ENCODE measurements at regions not wholly inside any gene's neighbourhood (a gene's known extent, or its start where the extent isn't known, plus 50 kb on each side); places are given as distances from the start of the nearest gene placed in this dataset.
A peak's percentile ranks its signal among the peaks of the same experiment; 100 is the strongest.
"Not testable (repeated sequence)": the region's sequence is repeated elsewhere in the genome, so short reads cannot be mapped to it uniquely, and the experiment has no call there.

- DNase-seq, result not testable (repeated sequence)
These were observed 1370.6 kb downstream of the CDH12 start for GRCh38 chr5:21482522-21482921.

GRCh38 chr5:21481320-21482270 is 1371.5 kb downstream of the CDH12 start:
- not testable (repeated sequence) for DNase-seq

- DNase-seq, result not testable (repeated sequence)
These were observed 1373.1 kb downstream of the CDH12 start for GRCh38 chr5:21480054-21480453.

- DNase-seq, result not testable (repeated sequence)
These were observed 1379.2 kb downstream of the CDH12 start for GRCh38 chr5:21473981-21474380.

- DNase-seq, result not testable (repeated sequence)
These were observed 1379.7 kb downstream of the CDH12 start for GRCh38 chr5:21473436-21473835.

- DNase-seq, result not testable (repeated sequence)
These were observed 1381.5 kb downstream of the CDH12 start for GRCh38 chr5:21471691-21472090.

GRCh38 chr5:21469523-21470101 is 1383.5 kb downstream of the CDH12 start:
- DNase-seq, result peak; percentile 33

- DNase-seq, result not testable (repeated sequence)
These were observed 1385.6 kb downstream of the CDH12 start for GRCh38 chr5:21467544-21467943.

- not testable (repeated sequence) for DNase-seq
These were observed 1393.4 kb downstream of the CDH12 start for GRCh38 chr5:21459744-21460073.

GRCh38 chr5:21452449-21452848 is 1400.7 kb downstream of the CDH12 start:
- no peak for DNase-seq

- no peak for DNase-seq
These were observed 1420.5 kb downstream of the CDH12 start for GRCh38 chr5:21432646-21433045.

GRCh38 chr5:21424907-21425306 is 1428.2 kb downstream of the CDH12 start:
- no peak for DNase-seq

GRCh38 chr5:21419383-21419782 is 1431.4 kb upstream of the CDH18 start:
- DNase-seq, result no peak

- DNase-seq, result not testable (repeated sequence)
These were observed 1414.1 kb upstream of the CDH18 start for GRCh38 chr5:21402089-21402488.

- DNase-seq, result no peak
These were observed 1410.5 kb upstream of the CDH18 start for GRCh38 chr5:21398511-21398910.

- no peak for DNase-seq
These were observed 1409.7 kb upstream of the CDH18 start for GRCh38 chr5:21397693-21398092.

GRCh38 chr5:21391506-21391905 is 1403.5 kb upstream of the CDH18 start:
- no peak for DNase-seq

GRCh38 chr5:21360754-21361153 is 1372.8 kb upstream of the CDH18 start:
- DNase-seq, result not testable (repeated sequence)

GRCh38 chr5:21341948-21342261 is 1353.9 kb upstream of the CDH18 start:
- DNase-seq, result not testable (repeated sequence)

GRCh38 chr5:21341203-21341947 is 1353.4 kb upstream of the CDH18 start:
- DNase-seq, result not testable (repeated sequence)

- peak; percentile 22 for DNase-seq
These were observed 1352.2 kb upstream of the CDH18 start for GRCh38 chr5:21340233-21340632.

GRCh38 chr5:21336478-21336877 is 1348.5 kb upstream of the CDH18 start:
- DNase-seq, result not testable (repeated sequence)

- not testable (repeated sequence) for DNase-seq
These were observed 1327.4 kb upstream of the CDH18 start for GRCh38 chr5:21315376-21315775.

GRCh38 chr5:21301205-21301604 is 1313.2 kb upstream of the CDH18 start:
- DNase-seq, result not testable (repeated sequence)
